ENCODE measurements at regions not wholly inside any gene's neighbourhood (a gene's known extent, or its start where the extent isn't known, plus 50 kb on each side); places are given as distances from the start of the nearest gene placed in this dataset.
"Not testable (repeated sequence)": the region's sequence is repeated elsewhere in the genome, so short reads cannot be mapped to it uniquely, and the experiment has no call there.

- DNase-seq (ENCODE audit: low spot score) = peak; percentile 78
These were observed 137.3 kb upstream of the ZNF469 start for GRCh38 chr16:88245241-88246081.

GRCh38 chr16:88246955-88247582, 135.7 kb upstream of the ZNF469 start:
- DNase-seq (ENCODE audit: low spot score) = not testable (repeated sequence)

- not testable (repeated sequence) for DNase-seq (ENCODE audit: low spot score)
These were observed 135.2 kb upstream of the ZNF469 start for GRCh38 chr16:88247583-88247966.

GRCh38 chr16:88248761-88249160, 134.0 kb upstream of the ZNF469 start:
- not testable (repeated sequence) for DNase-seq (ENCODE audit: low spot score)

GRCh38 chr16:88250381-88250780, 132.4 kb upstream of the ZNF469 start:
- not testable (repeated sequence) for DNase-seq (ENCODE audit: low spot score)

GRCh38 chr16:88252057-88252794, 130.5 kb upstream of the ZNF469 start:
- DNase-seq (ENCODE audit: low spot score) = not testable (repeated sequence)

GRCh38 chr16:88258141-88258540, 124.6 kb upstream of the ZNF469 start:
- not testable (repeated sequence) for DNase-seq (ENCODE audit: low spot score)

- DNase-seq (ENCODE audit: low spot score) = not testable (repeated sequence)
These were observed 123.8 kb upstream of the ZNF469 start for GRCh38 chr16:88258764-88259525.

- DNase-seq (ENCODE audit: low spot score) = not testable (repeated sequence)
These were observed 123.2 kb upstream of the ZNF469 start for GRCh38 chr16:88259538-88259937.

GRCh38 chr16:88260146-88260545, 122.6 kb upstream of the ZNF469 start:
- DNase-seq (ENCODE audit: low spot score) = not testable (repeated sequence)

- DNase-seq (ENCODE audit: low spot score) = not testable (repeated sequence)
These were observed 121.7 kb upstream of the ZNF469 start for GRCh38 chr16:88260881-88261665.

- not testable (repeated sequence) for DNase-seq (ENCODE audit: low spot score)
These were observed 120.7 kb upstream of the ZNF469 start for GRCh38 chr16:88261814-88262605.

GRCh38 chr16:88262858-88263563, 119.7 kb upstream of the ZNF469 start:
- DNase-seq (ENCODE audit: low spot score) = peak; percentile 63

- not testable (repeated sequence) for DNase-seq (ENCODE audit: low spot score)
These were observed 119.0 kb upstream of the ZNF469 start for GRCh38 chr16:88263681-88264287.

- DNase-seq (ENCODE audit: low spot score) = peak; percentile 73
These were observed 118.0 kb upstream of the ZNF469 start for GRCh38 chr16:88264641-88265285.

GRCh38 chr16:88265286-88265938, 117.3 kb upstream of the ZNF469 start:
- DNase-seq (ENCODE audit: low spot score) = not testable (repeated sequence)

GRCh38 chr16:88266036-88266435, 116.7 kb upstream of the ZNF469 start:
- not testable (repeated sequence) for DNase-seq (ENCODE audit: low spot score)
